AG04449 (cell line): ENCODE measurements at regions not wholly inside any gene's neighbourhood (a gene's known extent, or its start where the extent isn't known, plus 50 kb on each side); places are given as distances from the start of the nearest gene placed in this dataset.

Experiments used
- CTCF ChIA-PET: fragments of 350-600 bp; formaldehyde crosslinking; extraction: SDS; loops from one replicate; lab custom pipeline; 2021; ENCODE audit warnings: antibody characterized with exemption; lab: Yijun Ruan, JAX
- POLR2A ChIA-PET: fragments of 400-600, 350-600 bp; formaldehyde crosslinking; extraction: SDS; loops from one replicate; lab custom pipeline; 2020; ENCODE audit warnings: antibody characterized with exemption, inconsistent platforms; lab: Yijun Ruan, JAX
- DNase-seq: peaks from one replicate; pipeline ENCODE4 v3.0.0-alpha.2; 2010; ENCODE audit warnings: low read depth, low spot score
- H3K4me3 ChIP-seq: 2 replicates; pipeline ENCODE4 v1.5.1; 2011; ENCODE audit warnings: low read depth, mild to moderate bottlenecking, control low read depth, low read length
- TF ChIP-seq, protein P1 (sequence below): IDR thresholded peaks from one replicate; pipeline ENCODE4 v1.5.1; 2011; ENCODE audit warnings: mild to moderate bottlenecking, moderate library complexity, low read length, control low read depth, inconsistent platforms; ENCODE audit not compliant: insufficient read depth; ENCODE audit errors: missing control alignments

DNA sequence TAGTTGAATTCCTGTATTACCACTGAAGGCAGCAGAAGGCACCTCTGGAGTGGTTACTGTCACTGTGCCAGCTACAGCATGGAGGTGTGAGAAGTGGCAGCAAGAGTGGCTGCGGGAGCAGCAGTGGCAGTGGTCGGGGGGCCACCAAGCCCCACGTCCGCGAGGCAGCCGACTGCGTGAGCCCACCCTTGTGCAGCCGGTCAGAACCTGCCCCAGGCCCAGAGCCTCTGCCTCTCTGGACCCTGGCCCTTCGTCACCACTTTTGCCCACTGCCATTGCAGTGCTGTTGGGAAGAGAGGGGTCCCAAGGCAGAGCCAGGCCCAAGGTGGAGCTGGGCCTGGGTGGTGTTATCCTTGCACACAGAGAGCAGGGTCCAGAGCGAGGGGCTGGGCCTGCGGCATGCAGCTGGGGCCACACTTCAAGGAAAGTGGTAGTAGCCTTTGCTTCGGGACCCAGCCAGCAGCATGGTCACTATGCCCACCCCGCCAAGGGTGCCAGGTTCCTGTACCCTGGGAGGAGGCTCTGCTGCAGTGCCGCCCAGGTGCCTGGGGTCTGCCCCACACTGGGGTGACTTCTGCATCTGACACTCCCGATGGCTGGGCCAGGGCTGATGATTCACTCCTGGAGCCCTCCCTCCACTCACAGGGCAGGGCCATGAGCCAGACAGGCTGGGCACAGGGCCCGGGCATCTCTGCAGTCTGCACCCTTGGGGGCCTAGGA lies 450.1 kb upstream of the LRATD1 start:
- ChIA-PET CTCF (no interaction called here), POLR2A (no interaction called here)
- TF ChIP-seq, protein P1, sequence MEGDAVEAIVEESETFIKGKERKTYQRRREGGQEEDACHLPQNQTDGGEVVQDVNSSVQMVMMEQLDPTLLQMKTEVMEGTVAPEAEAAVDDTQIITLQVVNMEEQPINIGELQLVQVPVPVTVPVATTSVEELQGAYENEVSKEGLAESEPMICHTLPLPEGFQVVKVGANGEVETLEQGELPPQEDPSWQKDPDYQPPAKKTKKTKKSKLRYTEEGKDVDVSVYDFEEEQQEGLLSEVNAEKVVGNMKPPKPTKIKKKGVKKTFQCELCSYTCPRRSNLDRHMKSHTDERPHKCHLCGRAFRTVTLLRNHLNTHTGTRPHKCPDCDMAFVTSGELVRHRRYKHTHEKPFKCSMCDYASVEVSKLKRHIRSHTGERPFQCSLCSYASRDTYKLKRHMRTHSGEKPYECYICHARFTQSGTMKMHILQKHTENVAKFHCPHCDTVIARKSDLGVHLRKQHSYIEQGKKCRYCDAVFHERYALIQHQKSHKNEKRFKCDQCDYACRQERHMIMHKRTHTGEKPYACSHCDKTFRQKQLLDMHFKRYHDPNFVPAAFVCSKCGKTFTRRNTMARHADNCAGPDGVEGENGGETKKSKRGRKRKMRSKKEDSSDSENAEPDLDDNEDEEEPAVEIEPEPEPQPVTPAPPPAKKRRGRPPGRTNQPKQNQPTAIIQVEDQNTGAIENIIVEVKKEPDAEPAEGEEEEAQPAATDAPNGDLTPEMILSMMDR = no peak
- H3K4me3 ChIP-seq = no peak overlapping the region
- no peak for DNase-seq

DNA sequence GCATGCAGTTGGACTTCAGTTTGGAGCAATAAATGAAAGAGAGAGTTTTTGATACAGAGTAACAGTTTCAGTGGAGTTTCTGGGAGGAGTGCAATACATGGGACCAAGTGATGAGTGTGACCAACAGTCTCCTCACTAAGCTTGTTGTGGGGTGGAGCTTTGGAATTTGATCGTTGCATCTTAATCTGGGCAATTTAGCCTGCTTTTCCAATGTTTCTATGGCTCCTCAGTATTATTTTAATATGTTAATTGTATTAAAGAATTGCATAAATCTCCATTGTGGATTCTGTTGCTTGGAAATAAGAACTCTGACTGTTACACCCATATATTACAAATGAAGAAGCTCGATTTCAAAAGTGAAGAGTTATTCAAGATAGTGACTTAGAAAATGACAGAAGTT lies 446.6 kb upstream of the LRATD1 start:
- DNase-seq = no peak
- TF ChIP-seq, protein P1 = no peak
- no peak overlapping the region for H3K4me3 ChIP-seq
- ChIA-PET CTCF (no interaction called here), POLR2A (no interaction called here)

DNA sequence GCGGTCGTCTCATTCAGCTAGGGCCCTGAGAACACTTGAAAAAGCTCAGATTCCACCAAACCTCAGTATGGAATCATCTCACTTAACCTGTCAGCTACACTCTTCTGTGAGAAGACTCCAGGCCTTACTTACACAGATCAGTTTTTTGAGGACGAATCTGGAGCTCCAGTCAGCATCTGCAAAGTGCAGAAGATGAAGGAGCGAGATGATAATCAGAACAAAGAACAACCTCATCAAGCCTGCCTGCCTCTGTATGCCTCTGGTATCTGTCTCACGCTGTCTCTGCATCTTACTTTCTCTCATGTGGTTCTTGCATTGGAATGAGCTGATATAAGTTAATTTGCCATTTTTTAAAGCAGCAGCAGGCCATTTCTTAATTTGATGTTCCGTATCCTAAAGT lies 444.1 kb upstream of the LRATD1 start:
- ChIA-PET POLR2A (no interaction called here), CTCF (no interaction called here)
- TF ChIP-seq, protein P1 = no peak
- H3K4me3 ChIP-seq = no peak overlapping the region
- no peak for DNase-seq

DNA sequence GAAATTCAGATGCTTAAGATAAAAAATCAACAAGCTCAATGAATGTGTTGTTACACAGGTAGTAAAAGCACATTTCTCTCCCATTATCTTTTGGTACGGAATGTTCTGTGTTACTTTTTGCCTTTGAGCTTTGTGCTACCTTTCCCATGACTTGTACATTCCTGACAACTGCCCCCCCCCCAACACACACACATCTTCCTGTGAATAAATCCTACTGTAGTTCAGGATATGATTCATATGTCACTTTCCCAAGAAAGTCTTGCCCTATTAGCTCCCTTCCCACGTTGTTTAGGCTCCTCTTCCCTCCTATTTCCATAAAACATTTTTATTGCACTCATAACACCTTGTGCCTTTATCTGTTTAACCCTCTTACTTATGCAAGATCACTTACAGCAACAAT lies 442.6 kb upstream of the LRATD1 start:
- CTCF ChIA-PET = no interaction called here
- TF ChIP-seq, protein P1 = no peak
- H3K4me3 ChIP-seq = no peak overlapping the region
- POLR2A ChIA-PET = no interaction called here
- DNase-seq = no peak

DNA sequence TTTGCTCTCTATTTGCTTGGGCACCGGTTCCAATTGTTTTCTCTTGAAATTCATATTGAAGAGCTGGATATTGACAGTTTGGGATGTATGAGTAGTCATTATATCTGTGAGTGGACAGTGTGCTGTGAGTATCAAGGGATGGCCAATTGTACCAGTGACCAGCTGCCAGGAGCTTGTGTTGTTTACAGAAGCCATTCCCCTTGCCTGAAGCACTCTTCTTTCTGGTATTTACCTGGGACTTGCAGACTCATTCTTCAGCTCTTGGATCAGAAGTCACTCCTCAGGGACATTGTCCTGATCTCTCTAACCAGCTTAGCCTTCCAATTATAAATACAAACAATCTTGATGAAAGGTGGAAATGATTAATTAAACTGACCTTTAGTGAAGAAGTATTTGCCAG lies 438.3 kb upstream of the LRATD1 start:
- CTCF ChIA-PET = interaction anchor here (0.7 kb wide), 1 partner anchor 10 kb away, joined by 3 read pairs; no protein-coding TSS in a partner anchor
- POLR2A ChIA-PET = no interaction called here
- DNase-seq = no peak
- TF ChIP-seq, protein P1 = no peak
- no peak overlapping the region for H3K4me3 ChIP-seq

DNA sequence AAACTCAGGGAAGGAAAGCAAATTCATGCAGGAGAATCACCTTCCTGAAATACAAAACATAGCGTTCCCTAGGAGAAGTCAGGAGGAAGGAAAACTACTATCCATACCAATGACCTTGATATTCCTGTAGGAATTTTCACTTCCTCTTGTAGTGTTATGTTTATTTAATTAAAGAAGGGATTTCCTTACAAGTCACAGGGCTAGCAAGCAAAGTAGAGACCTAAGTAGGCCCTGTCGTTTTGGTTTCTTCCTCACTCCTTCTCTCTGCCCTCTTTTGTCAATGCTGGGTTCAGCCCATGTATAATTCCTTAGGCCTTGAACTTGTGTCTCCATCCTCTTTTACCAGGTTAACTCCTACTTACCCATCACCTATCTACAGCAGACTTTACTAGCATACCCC lies 435.2 kb upstream of the LRATD1 start:
- TF ChIP-seq, protein P1 = no peak
- H3K4me3 ChIP-seq = no peak overlapping the region
- POLR2A ChIA-PET = no interaction called here
- no peak for DNase-seq
- CTCF ChIA-PET = no interaction called here
